GM12878 (cell line): ENCODE measurements at regions not wholly inside any gene's neighbourhood (a gene's known extent, or its start where the extent isn't known, plus 50 kb on each side); places are given as distances from the start of the nearest gene placed in this dataset.

Experiments
- ATAC-seq: fragments of 200-7000 bp; cut with Tn5 transposase; 3 replicates; pipeline ENCODE4 v1.9.1; 2020; ENCODE audit warnings: mild to moderate bottlenecking, moderate library complexity
- BruUV-seq: library from RNA; stranded (reverse); fragments of 400-500 nt; replicated peaks from 2 replicates; lab custom pipeline; 2021; lab: Mats Ljungman, UMichigan
- CTCF ChIA-PET: fragments of 300-600 bp; sonication (Branson Sonifier 250); formaldehyde crosslinking; extraction: SDS; loops from one replicate; lab custom pipeline; 2021; ENCODE audit warnings: inconsistent platforms; lab: Yijun Ruan, JAX
- POLR2A ChIA-PET: fragments of 350-600 bp; formaldehyde crosslinking; extraction: SDS; loops from one replicate; lab custom pipeline; 2021; ENCODE audit warnings: inconsistent platforms; lab: Charles Lee
- RAD21 ChIA-PET: fragments of 300-600 bp; sonication (Branson Sonifier 250); formaldehyde crosslinking; loops from one replicate; lab custom pipeline; 2023; ENCODE audit warnings: antibody characterized with exemption; ENCODE audit not compliant: unreplicated experiment; lab: Charles Lee
- SMC1A ChIA-PET: fragments of 300-600 bp; sonication (Branson Sonifier 250); formaldehyde crosslinking; loops from one replicate; lab custom pipeline; 2023; ENCODE audit not compliant: unreplicated experiment, uncharacterized antibody; lab: Charles Lee
- DNase-seq: peaks from one replicate; pipeline ENCODE4 v3.0.0-alpha.2; 2011; ENCODE audit warnings: low read depth, low spot score
- FAIRE-seq: peaks from 3 replicates; lab custom pipeline; 2011; peaks lifted over from hg19 to GRCh38; lab: Jason Lieb, UNC
- H2AFZ ChIP-seq: 2 replicates; pipeline ENCODE4 v1.6.0; 2011; ENCODE audit warnings: low read depth, low read length, control low read depth; ENCODE audit not compliant: control insufficient read depth
- H3K27ac ChIP-seq: 2 replicates; pipeline ENCODE4 v1.5.1; 2011; ENCODE audit warnings: control low read depth; ENCODE audit not compliant: control insufficient read depth, insufficient read depth
- H3K27me3 ChIP-seq, 2 experiments: replicated peaks in 1 of 2; 2 replicates each; pipeline versions ENCODE4 v1.6.0 to v1.6.1; 2011; ENCODE audit warnings: low read length in 1 of 2; ENCODE audit not compliant: control insufficient read depth in 2 of 2, insufficient read depth in 2 of 2
- H3K36me3 ChIP-seq, 2 experiments: 2 replicates each; pipeline ENCODE4 v1.5.1; 2011; ENCODE audit warnings: low read length in 1 of 2; ENCODE audit not compliant: control insufficient read depth in 2 of 2, insufficient read depth in 2 of 2
- H3K4me1 ChIP-seq: 2 replicates; pipeline ENCODE4 v1.6.1; 2011; ENCODE audit warnings: mild to moderate bottlenecking, low read length, moderate library complexity, mixed read lengths; ENCODE audit not compliant: control insufficient read depth, insufficient read depth
- H3K4me2 ChIP-seq: 2 replicates; pipeline ENCODE4 v1.6.0; 2011; ENCODE audit warnings: control low read depth; ENCODE audit not compliant: control insufficient read depth, insufficient read depth
- H3K4me3 ChIP-seq: fragments of 200-600 bp; sonication (generic); 2 replicates; pipeline ENCODE4 v1.5.1; 2016
- H3K79me2 ChIP-seq: 2 replicates; pipeline ENCODE4 v1.6.0; 2011; ENCODE audit warnings: low read length; ENCODE audit not compliant: control insufficient read depth, insufficient read depth
- H3K9ac ChIP-seq: 2 replicates; pipeline ENCODE4 v1.8.0; 2011; ENCODE audit warnings: low read length, control low read depth, mixed read lengths; ENCODE audit not compliant: control insufficient read depth, insufficient read depth
- H3K9me3 ChIP-seq: replicated peaks from 3 replicates; pipeline ENCODE4 v1.5.1; 2011; ENCODE audit warnings: mild to moderate bottlenecking, low read length; ENCODE audit not compliant: control insufficient read depth, insufficient read depth
- H4K20me1 ChIP-seq: 2 replicates; pipeline ENCODE4 v1.6.0; 2011; ENCODE audit not compliant: control insufficient read depth, insufficient read depth
- BCL11A ChIP-seq: IDR thresholded peaks from 2 replicates; pipeline ENCODE4 v1.6.1; 2011; ENCODE audit warnings: low read depth, low read length
- BMI1 ChIP-seq: fragments of 450-650 bp; IDR thresholded peaks from 2 replicates; pipeline ENCODE4 v1.6.1; 2016; ENCODE audit warnings: mild to moderate bottlenecking, moderate library complexity, borderline replicate concordance
- CUX1 ChIP-seq: IDR thresholded peaks from 2 replicates; pipeline ENCODE4 v1.6.1; 2012; ENCODE audit warnings: improper control_type of control experiment, low read depth, low read length; ENCODE audit not compliant: insufficient replicate concordance
- E2F8 ChIP-seq: fragments of 450-650 bp; IDR thresholded peaks from 2 replicates; pipeline ENCODE4 v1.6.1; 2018; ENCODE audit warnings: mild to moderate bottlenecking, low read depth, moderate library complexity; ENCODE audit not compliant: partially characterized antibody
- EP300 ChIP-seq, 2 experiments: fragments of 150-350 bp in 1 of 2; IDR thresholded peaks; 2 replicates each; pipeline ENCODE4 v1.6.1; 2011 to 2012; ENCODE audit warnings: low read depth in 2 of 2, low read length in 2 of 2, borderline replicate concordance in 1 of 2, improper control_type of control experiment in 1 of 2, inconsistent platforms in 1 of 2; ENCODE audit not compliant: control insufficient read depth in 1 of 2
- ETV6 ChIP-seq, 2 experiments: fragments of 450-650 bp in 1 of 2; IDR thresholded peaks in 1 of 2; conservative IDR thresholded peaks in 1 of 2; 2 replicates each; pipeline ENCODE4 v1.6.1; 2014; ENCODE audit warnings: antibody characterized with exemption in 1 of 2, borderline replicate concordance in 1 of 2, low read depth in 1 of 2, mild to moderate bottlenecking in 1 of 2, moderate library complexity in 1 of 2
- IRF4 ChIP-seq: IDR thresholded peaks from 2 replicates; pipeline ENCODE4 v1.6.1; 2011; ENCODE audit warnings: low read depth, low read length
- MXI1 ChIP-seq: fragments of 150-350 bp; IDR thresholded peaks from 2 replicates; pipeline ENCODE4 v1.6.1; 2011; ENCODE audit warnings: low read depth, mild to moderate bottlenecking, inconsistent platforms, low read length, improper control_type of control experiment
- TAF1 ChIP-seq: IDR thresholded peaks from 2 replicates; pipeline ENCODE4 v1.6.1; 2011; ENCODE audit warnings: mild to moderate bottlenecking, low read depth, low read length, borderline replicate concordance
- TCF3 ChIP-seq: IDR thresholded peaks from 2 replicates; pipeline ENCODE4 v1.6.1; 2012; ENCODE audit warnings: low read depth, mild to moderate bottlenecking, low read length, borderline replicate concordance; ENCODE audit not compliant: insufficient read depth
- ZBED1 ChIP-seq: IDR thresholded peaks from 2 replicates; pipeline ENCODE4 v1.6.1; 2016; ENCODE audit warnings: borderline replicate concordance
- ZBTB33 ChIP-seq: fragments of 450-650 bp; IDR thresholded peaks from 2 replicates; pipeline ENCODE4 v1.6.1; 2017; ENCODE audit warnings: mild to moderate bottlenecking
- ZZZ3 ChIP-seq: IDR thresholded peaks from 2 replicates; pipeline ENCODE4 v1.6.1; 2011; ENCODE audit warnings: low read depth; ENCODE audit not compliant: control insufficient read depth, insufficient read length
- WGBS: methylation state at CpG from one replicate; pipeline ENCODE4 v1.1.6; 2016; ENCODE audit warnings: low lambda C conversion rate; ENCODE audit not compliant: insufficient replicate concordance, insufficient coverage; ENCODE audit errors: missing lambda C conversion rate; 5-methylcytosine and 5-hydroxymethylcytosine counted together
- in situ Hi-C: fragments of 300-500 bp; cut with MboI; formaldehyde crosslinking; loops from 9 replicates; pipeline ENCODE4 v1.14.3; 2018; ENCODE audit warnings: mixed read lengths
- intact Hi-C: fragments of 100-400 bp; cut with micrococcal nuclease; formaldehyde crosslinking; loops from one replicate; pipeline ENCODE4 v1.14.2; 2022; ENCODE audit not compliant: unreplicated experiment

- no peak for TF ChIP-seq TAF1
- no peak for TF ChIP-seq ETV6 (conservative IDR thresholded peaks at IDR 0.05 in 1 of 2, IDR thresholded peaks at IDR 0.05 in 1 of 2; ENCODE audit: borderline replicate concordance in 1 of 2, low read depth in 1 of 2)
- no peak for TF ChIP-seq IRF4
- no peak for TF ChIP-seq ZBED1
- no peak for TF ChIP-seq ZZZ3
These were observed 263.5 kb downstream of the FOXG1 start (continued) for GRCh38 chr14:29030121-29030520.

- intact Hi-C loops = no loop called here
- FAIRE-seq (no peak), DNase-seq (no peak), ATAC-seq (no peak)
- no peaks in the 10 kb centered on the region for H3K9me3 ChIP-seq
- RAD21 ChIA-PET = no interaction called here
- no peak overlapping the region for H3K27ac ChIP-seq
- H3K36me3 ChIP-seq = no peaks in the 10 kb centered on the region
- H2AFZ ChIP-seq = no peak overlapping the region
- SMC1A ChIA-PET = no interaction called here
- H3K79me2 ChIP-seq = no peaks in the 10 kb centered on the region
- in situ Hi-C loops = no loop called here
- H3K27me3 ChIP-seq = no peaks in the 10 kb centered on the region
- CTCF ChIA-PET = interaction anchor here (0.6 kb wide), 1 partner anchor 205 kb away, joined by 3 read pairs; no protein-coding TSS in a partner anchor
- H3K4me1 ChIP-seq = no peaks in the 10 kb centered on the region
- no peak overlapping the region for H3K4me2 ChIP-seq
- H4K20me1 ChIP-seq = no peaks in the 10 kb centered on the region
- POLR2A ChIA-PET = no interaction called here
- BruUV-seq = no TSS peak
- no peak overlapping the region for H3K4me3 ChIP-seq
- 52% methylated on average over 2 of the region's 2 CpGs for WGBS
- H3K9ac ChIP-seq = no peak overlapping the region
- no peak for TF ChIP-seq EP300 (IDR thresholded peaks at IDR 0.05; ENCODE audit: borderline replicate concordance in 1 of 2, control insufficient read depth in 1 of 2, low read depth in 2 of 2, low read length in 2 of 2)
- TF ChIP-seq BCL11A = no peak
- no peak for TF ChIP-seq TCF3
- TF ChIP-seq E2F8 = no peak
- TF ChIP-seq ZBED1 = no peak
- no peak for TF ChIP-seq CUX1
- TF ChIP-seq MXI1 = no peak
- TF ChIP-seq BMI1 = no peak
- TF ChIP-seq ZBTB33 = no peak
These were observed 264.4 kb downstream of the FOXG1 start for GRCh38 chr14:29030970-29031369.
